ENCODE measurements at regions not wholly inside any gene's neighbourhood (a gene's known extent, or its start where the extent isn't known, plus 50 kb on each side); places are given as distances from the start of the nearest gene placed in this dataset.

- DNase-seq (ENCODE audit: low read depth), result no peak
- no peak for TF ChIP-seq CTCF (IDR thresholded peaks at IDR 0.05; ENCODE audit: control insufficient read depth, insufficient read depth, low read depth, low read length, missing control alignments)
- no peak overlapping the region for H3K4me3 ChIP-seq (ENCODE audit: control insufficient read depth, low read depth, low read length)
Observed at GRCh38 chr18:2114289-2114688, 457.0 kb downstream of the METTL4 start.

GRCh38 chr18:2114765-2115164 lies 456.5 kb downstream of the METTL4 start:
- no peak for TF ChIP-seq CTCF (IDR thresholded peaks at IDR 0.05; ENCODE audit: control insufficient read depth, insufficient read depth, low read depth, low read length, missing control alignments)
- no peak overlapping the region for H3K4me3 ChIP-seq (ENCODE audit: control insufficient read depth, low read depth, low read length)
- DNase-seq (ENCODE audit: low read depth), result no peak

- no peak for DNase-seq (ENCODE audit: low read depth)
- H3K4me3 ChIP-seq (ENCODE audit: control insufficient read depth, low read depth, low read length), result no peak overlapping the region
- no peak for TF ChIP-seq CTCF (IDR thresholded peaks at IDR 0.05; ENCODE audit: control insufficient read depth, insufficient read depth, low read depth, low read length, missing control alignments)
Observed at GRCh38 chr18:2121224-2121623, 450.1 kb downstream of the METTL4 start.

- no peak for TF ChIP-seq CTCF (IDR thresholded peaks at IDR 0.05; ENCODE audit: control insufficient read depth, insufficient read depth, low read depth, low read length, missing control alignments)
- no peak overlapping the region for H3K4me3 ChIP-seq (ENCODE audit: control insufficient read depth, low read depth, low read length)
- no peak for DNase-seq (ENCODE audit: low read depth)
Observed at GRCh38 chr18:2123077-2123476, 448.2 kb downstream of the METTL4 start.

- no peak for TF ChIP-seq CTCF (IDR thresholded peaks at IDR 0.05; ENCODE audit: control insufficient read depth, insufficient read depth, low read depth, low read length, missing control alignments)
- no peak overlapping the region for H3K4me3 ChIP-seq (ENCODE audit: control insufficient read depth, low read depth, low read length)
- no peak for DNase-seq (ENCODE audit: low read depth)
Observed at GRCh38 chr18:2134364-2134763, 436.9 kb downstream of the METTL4 start.

GRCh38 chr18:2135309-2135708 lies 436.0 kb downstream of the METTL4 start:
- H3K4me3 ChIP-seq (ENCODE audit: control insufficient read depth, low read depth, low read length), result no peak overlapping the region
- no peak for TF ChIP-seq CTCF (IDR thresholded peaks at IDR 0.05; ENCODE audit: control insufficient read depth, insufficient read depth, low read depth, low read length, missing control alignments)
- DNase-seq (ENCODE audit: low read depth), result no peak

- no peak overlapping the region for H3K4me3 ChIP-seq (ENCODE audit: control insufficient read depth, low read depth, low read length)
- DNase-seq (ENCODE audit: low read depth), result no peak
- no peak for TF ChIP-seq CTCF (IDR thresholded peaks at IDR 0.05; ENCODE audit: control insufficient read depth, insufficient read depth, low read depth, low read length, missing control alignments)
Observed at GRCh38 chr18:2138552-2138951, 432.8 kb downstream of the METTL4 start.

All from AG09309 (cell line).